NT2/D1 (cell line): ENCODE measurements at regions not wholly inside any gene's neighbourhood (a gene's known extent, or its start where the extent isn't known, plus 50 kb on each side); places are given as distances from the start of the nearest gene placed in this dataset.

ENCODE experiments used
- YY1 ChIP-seq: IDR thresholded peaks from 2 replicates; pipeline ENCODE4 v1.6.1; 2011; ENCODE audit not compliant: insufficient read length, insufficient read depth
- ZNF274 ChIP-seq: IDR thresholded peaks from 2 replicates; pipeline ENCODE4 v1.6.1; 2011; ENCODE audit warnings: mild to moderate bottlenecking, low read depth, low read length

DNA sequence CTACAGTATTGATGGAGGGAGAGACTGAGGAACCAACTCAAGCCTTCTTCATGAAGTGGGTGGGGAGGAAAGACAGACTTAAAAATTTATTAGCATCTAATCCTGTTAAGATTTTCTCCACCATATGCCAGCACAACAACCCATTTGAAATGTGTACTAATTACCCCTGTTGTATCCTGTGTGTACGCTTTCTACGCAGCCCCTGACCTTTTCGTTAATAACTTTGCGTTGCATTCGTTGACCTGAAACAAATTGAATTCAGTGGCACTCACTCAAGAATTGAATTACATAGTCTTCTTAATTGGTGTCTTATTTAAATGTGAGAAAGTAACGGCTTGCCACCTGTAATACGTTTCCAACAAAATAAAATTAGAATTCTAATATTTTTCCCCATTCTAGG lies 113.9 kb downstream of the LINC00237 start:
- no peak for TF ChIP-seq YY1
- TF ChIP-seq ZNF274 = no peak
